Spinal cord (tissue), 9 donors: ENCODE measurements at regions not wholly inside any gene's neighbourhood (a gene's known extent, or its start where the extent isn't known, plus 50 kb on each side); places are given as distances from the start of the nearest gene placed in this dataset.

ENCODE experiments used
- DNase-seq, 6 donors: peaks; one replicate each; pipeline versions ENCODE4 v3.0.0 to v3.0.0-alpha.2; 2013 to 2015; ENCODE audit warnings: low spot score in 6 of 6, low read depth in 4 of 6
- H3K27ac ChIP-seq: one replicate; pipeline ENCODE4 v1.5.1; 2013; ENCODE audit warnings: low read depth, low read length, control low read depth
- H3K27me3 ChIP-seq: one replicate; pipeline ENCODE4 v1.6.1; 2013; ENCODE audit warnings: low read length; ENCODE audit not compliant: control insufficient read depth, insufficient read depth
- H3K36me3 ChIP-seq: one replicate; pipeline ENCODE4 v1.6.1; 2013; ENCODE audit warnings: low read length; ENCODE audit not compliant: control insufficient read depth, insufficient read depth
- H3K4me1 ChIP-seq: one replicate; pipeline ENCODE4 v1.6.1; 2013; ENCODE audit warnings: low read length; ENCODE audit not compliant: control insufficient read depth, insufficient read depth
- H3K4me3 ChIP-seq: one replicate; pipeline ENCODE4 v1.5.1; 2013; ENCODE audit warnings: low read depth, low read length, control low read depth
- H3K9me3 ChIP-seq: one replicate; pipeline ENCODE4 v1.6.1; 2013; ENCODE audit warnings: low read length; ENCODE audit not compliant: control insufficient read depth, insufficient read depth
- WGBS: methylation state at CpG from one replicate; pipeline ENCODE4 v1.1.5; 2013; ENCODE audit warnings: missing lambda C conversion rate; ENCODE audit not compliant: insufficient coverage; 5-methylcytosine and 5-hydroxymethylcytosine counted together
- donor health status: healthy.

DNA sequence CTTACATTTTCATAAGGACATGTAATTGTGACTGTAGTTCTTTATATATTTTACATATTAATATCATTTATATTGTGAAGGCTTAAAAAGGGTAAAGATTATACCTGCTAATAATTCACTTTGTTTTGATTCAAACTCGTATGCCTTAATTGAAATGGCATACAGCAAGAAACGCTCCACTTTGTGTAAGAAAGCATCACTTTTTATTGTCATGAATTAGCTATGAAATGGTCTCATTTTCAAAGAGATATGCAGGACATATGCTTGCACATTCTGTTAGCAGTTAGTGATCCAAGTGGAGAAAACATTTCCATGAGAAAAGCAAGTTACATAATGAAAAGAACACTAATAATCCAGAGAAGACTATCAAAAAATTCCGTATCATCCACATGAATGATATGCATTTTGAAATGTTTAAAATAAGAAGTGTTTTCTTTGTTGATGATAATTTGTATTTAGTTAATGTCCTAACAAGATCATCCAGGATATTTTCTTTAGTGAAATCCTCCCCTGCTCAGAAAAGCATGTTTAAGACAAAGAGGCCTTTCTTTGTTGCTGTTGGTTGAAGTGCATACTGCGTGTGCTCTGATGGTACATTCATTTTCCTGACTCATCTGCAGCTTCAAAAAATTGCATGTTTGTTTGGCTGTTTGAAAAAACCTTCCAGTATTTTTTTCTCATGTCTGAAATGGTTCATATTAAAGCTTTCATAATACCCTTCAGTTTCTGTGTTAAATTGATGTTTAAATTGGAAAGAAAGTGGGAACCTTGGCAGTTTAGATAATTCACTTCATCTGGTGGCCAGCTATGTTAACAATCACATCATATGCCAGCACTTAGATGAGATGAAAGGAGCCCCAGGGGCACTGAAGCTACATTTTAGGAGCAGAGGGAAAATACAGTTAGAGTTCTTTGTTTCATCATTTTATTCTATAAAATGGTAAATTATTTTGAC, 242.2 kb downstream of the CSNK1G3 start:
- peak in 5 of 6 donors; percentile 31 to 89 (median 47) for DNase-seq
- peak overlapping the region; percentile 84 for H3K27ac ChIP-seq
- H3K27me3 ChIP-seq = no peaks in the 10 kb centered on the region
- H3K9me3 ChIP-seq = peaks cover 3% of the 10 kb centered on the region
- H3K36me3 ChIP-seq = no peaks in the 10 kb centered on the region
- H3K4me1 ChIP-seq = no peaks in the 10 kb centered on the region
- 50% methylated on average over 1 of the region's 4 CpGs for WGBS
- H3K4me3 ChIP-seq = no peak overlapping the region

- Histone ChIP-seq H3K9me3 (no peaks in the 10 kb centered on the region), H3K4me3 (no peak overlapping the region), H3K4me1 (no peaks in the 10 kb centered on the region), H3K36me3 (no peaks in the 10 kb centered on the region), H3K27me3 (no peaks in the 10 kb centered on the region), H3K27ac (peak overlapping the region; percentile 84)
- no CpG with 5 or more reads among the region's 3 CpGs for whole genome bisulfite sequencing
- DNase-seq = peak in 1 of 6 donors; percentile 55
Measured at GRCh38 chr5:123753180-123753936, 241.4 kb downstream of the CSNK1G3 start.

- DNase-seq = peak in 4 of 6 donors; percentile 15 to 77 (median 38)
- H3K27ac ChIP-seq = peak overlapping the region; percentile 81
- H3K36me3 ChIP-seq = no peaks in the 10 kb centered on the region
- H3K27me3 ChIP-seq = no peaks in the 10 kb centered on the region
- 44% methylated on average over 1 of the region's 5 CpGs for WGBS
- no peaks in the 10 kb centered on the region for H3K9me3 ChIP-seq
- no peak overlapping the region for H3K4me3 ChIP-seq
- no peaks in the 10 kb centered on the region for H3K4me1 ChIP-seq
Measured at GRCh38 chr5:123752552-123753179, 240.7 kb downstream of the CSNK1G3 start.

- Histone ChIP-seq H3K27me3 (no peaks in the 10 kb centered on the region), H3K4me3 (no peak overlapping the region), H3K4me1 (no peaks in the 10 kb centered on the region), H3K36me3 (no peaks in the 10 kb centered on the region), H3K9me3 (no peaks in the 10 kb centered on the region), H3K27ac (no peak overlapping the region)
- DNase-seq = peak in 1 of 6 donors; percentile 19
- no CpG with 5 or more reads among the region's 3 CpGs for WGBS
Measured at GRCh38 chr5:123751670-123752069, 239.7 kb downstream of the CSNK1G3 start.

DNA sequence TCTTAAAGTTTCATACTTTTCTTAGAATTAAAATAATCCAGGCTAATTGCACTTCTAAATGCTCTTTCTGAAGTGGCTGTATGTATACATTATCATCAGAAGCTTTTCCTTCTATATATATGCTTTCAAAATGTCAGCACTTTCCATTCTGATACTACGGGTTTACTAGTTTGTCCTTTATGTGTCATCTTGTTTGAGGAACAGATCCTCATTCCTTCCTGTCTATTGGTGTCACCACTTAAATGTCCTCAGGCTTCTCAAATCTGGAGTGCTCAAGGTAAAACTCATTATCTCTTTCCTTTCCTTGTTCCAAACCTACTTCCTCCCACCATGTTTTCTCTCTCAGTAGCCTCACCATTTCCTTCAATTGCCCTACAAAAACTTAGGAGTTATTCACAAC, 236.3 kb downstream of the CSNK1G3 start:
- Histone ChIP-seq H3K27ac (no peak overlapping the region), H3K4me3 (no peak overlapping the region), H3K36me3 (no peaks in the 10 kb centered on the region), H3K27me3 (no peaks in the 10 kb centered on the region), H3K4me1 (no peaks in the 10 kb centered on the region), H3K9me3 (no peaks in the 10 kb centered on the region)
- WGBS = no CpG with 5 or more reads among the region's 1 CpG
- no peak for DNase-seq

DNA sequence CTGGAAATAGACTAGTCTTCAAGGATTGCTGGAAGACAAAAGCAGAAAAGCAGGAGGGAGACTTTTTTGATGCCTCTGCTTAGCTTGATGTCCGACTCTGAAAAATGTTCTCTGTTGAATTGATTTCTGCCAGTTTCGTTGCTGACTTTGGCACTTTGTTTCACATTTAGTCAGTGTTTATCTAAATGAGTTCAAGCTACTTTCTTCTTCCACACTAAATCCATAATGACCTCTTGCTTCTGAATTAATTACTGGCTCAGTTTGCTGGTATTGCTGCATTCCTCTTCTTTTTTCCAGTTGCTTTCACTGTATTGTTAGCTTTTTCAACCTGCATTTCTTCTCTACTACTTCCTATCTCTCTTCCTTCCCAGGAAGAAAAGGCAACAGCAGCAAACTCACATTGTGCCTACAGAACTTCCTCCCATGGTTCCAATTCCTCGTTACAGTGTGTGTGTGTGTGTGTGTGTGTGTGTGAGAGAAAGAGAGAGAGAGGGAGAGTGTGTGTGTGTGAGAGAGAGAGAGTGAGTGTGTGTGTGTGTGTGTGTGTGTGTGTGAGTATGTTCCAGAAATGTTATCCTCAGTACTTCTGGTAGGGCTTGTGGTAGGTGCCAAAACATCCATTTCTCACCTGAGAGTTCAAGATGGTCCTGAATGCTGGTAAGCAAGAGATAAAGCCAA, 234.8 kb downstream of the CSNK1G3 start:
- Histone ChIP-seq H3K4me3 (no peak overlapping the region), H3K4me1 (no peaks in the 10 kb centered on the region), H3K27me3 (no peaks in the 10 kb centered on the region), H3K27ac (no peak overlapping the region), H3K36me3 (no peaks in the 10 kb centered on the region), H3K9me3 (peaks cover 2% of the 10 kb centered on the region)
- DNase-seq = peak in 2 of 6 donors; percentile 8 to 43
- WGBS = 32% methylated on average over 2 of the region's 3 CpGs

DNA sequence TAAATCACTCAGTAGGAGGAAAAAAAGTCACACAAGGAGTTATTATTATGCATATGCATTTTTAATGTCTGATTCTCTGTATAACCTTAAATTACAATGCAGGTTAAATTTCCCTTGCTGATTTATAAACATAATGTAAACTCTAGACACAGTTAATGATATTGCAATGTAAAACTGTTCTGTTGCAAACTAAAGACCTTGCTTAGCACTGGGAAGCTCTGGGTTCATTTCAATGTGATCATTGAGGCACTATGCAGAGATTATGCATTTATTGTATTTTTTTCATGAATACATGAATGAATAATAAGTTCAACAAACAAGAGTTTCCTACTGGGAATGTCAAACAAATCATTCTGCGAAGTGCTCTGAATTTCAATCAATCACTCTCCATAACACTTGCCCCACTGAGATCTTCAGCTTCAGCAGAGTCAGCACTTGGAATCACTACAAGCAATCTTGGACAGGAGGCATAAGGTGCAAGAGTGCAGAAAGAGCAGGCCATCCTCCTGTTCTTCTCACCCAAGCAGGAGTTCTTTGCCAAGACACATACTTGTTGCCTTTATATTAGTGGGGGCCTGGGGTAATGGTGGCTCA, 232.1 kb downstream of the CSNK1G3 start:
- Histone ChIP-seq H3K4me1 (no peaks in the 10 kb centered on the region), H3K27ac (no peak overlapping the region), H3K4me3 (no peak overlapping the region), H3K27me3 (no peaks in the 10 kb centered on the region), H3K9me3 (peaks cover 2% of the 10 kb centered on the region), H3K36me3 (no peaks in the 10 kb centered on the region)
- peak in 1 of 6 donors; percentile 72 for DNase-seq
- 57% methylated on average over 1 of the region's 1 CpG for WGBS

GRCh38 chr5:123735384-123735783, 223.4 kb downstream of the CSNK1G3 start:
- H3K9me3 ChIP-seq = peaks cover 1% of the 10 kb centered on the region
- H3K36me3 ChIP-seq = no peaks in the 10 kb centered on the region
- WGBS = no CpG with 5 or more reads among the region's 1 CpG
- no peaks in the 10 kb centered on the region for H3K4me1 ChIP-seq
- DNase-seq = no peak
- H3K27ac ChIP-seq = no peak overlapping the region
- no peak overlapping the region for H3K4me3 ChIP-seq
- no peaks in the 10 kb centered on the region for H3K27me3 ChIP-seq

DNA sequence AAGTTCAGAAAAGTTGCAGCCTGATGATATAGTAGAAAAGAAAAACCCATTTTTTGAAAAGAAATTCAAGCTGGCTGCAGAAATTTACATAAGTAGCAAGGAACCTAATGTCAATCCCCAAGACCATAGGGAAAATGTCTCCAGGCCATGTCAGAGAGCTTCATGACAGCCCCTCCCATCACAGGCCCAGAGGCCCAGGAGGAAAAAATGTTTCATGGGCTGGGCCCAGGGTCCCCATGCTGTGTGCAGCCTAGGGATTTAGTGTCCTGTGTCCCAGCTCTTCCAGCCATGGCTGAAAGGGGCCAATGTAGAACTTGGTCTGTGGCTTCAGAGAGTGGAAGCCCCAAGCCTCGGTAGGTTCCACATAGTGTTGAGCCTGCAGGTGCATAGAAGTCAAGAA, 220.3 kb downstream of the CSNK1G3 start:
- no peak for DNase-seq
- Histone ChIP-seq H3K36me3 (no peaks in the 10 kb centered on the region), H3K27ac (no peak overlapping the region), H3K9me3 (peaks cover 3% of the 10 kb centered on the region), H3K4me3 (no peak overlapping the region), H3K4me1 (no peaks in the 10 kb centered on the region), H3K27me3 (no peaks in the 10 kb centered on the region)
- 91% methylated on average over 1 of the region's 1 CpG for WGBS
